Breast epithelium (tissue), 3 donors: ENCODE measurements at regions not wholly inside any gene's neighbourhood (a gene's known extent, or its start where the extent isn't known, plus 50 kb on each side); places are given as distances from the start of the nearest gene placed in this dataset.

Source experiments
- POLR2A ChIP-seq: fragments of 450-650 bp; IDR thresholded peaks from one replicate; pipeline ENCODE4 v1.6.1; 2016; ENCODE audit warnings: antibody characterized with exemption, mild to moderate bottlenecking, moderate library complexity
- TF ChIP-seq, protein P1 (sequence below), 3 donors: fragments of 450-650 bp; IDR thresholded peaks; one replicate each; pipeline ENCODE4 v1.5.1; 2016 to 2017; ENCODE audit warnings: antibody characterized with exemption in 3 of 3, mild to moderate bottlenecking in 3 of 3, moderate library complexity in 3 of 3

DNA sequence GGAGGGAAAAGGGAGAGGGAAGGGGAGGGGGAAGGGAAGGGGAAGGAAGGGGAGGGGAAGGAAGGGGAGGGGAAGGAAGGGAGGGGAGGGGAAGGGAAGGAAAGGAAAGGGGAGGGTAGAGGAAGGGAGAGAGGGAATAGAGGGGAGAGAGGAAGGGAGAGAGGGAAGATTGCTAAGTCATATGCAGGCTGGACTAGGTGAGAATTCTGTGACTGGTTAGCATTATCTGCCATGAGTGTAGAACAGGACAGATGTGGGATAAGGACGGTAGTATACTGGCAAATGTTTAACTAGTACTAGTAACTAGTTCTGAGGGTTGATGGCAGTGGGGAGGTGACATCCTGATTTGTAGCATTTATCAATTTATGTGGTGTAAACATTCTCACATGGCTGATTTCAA lies 203.5 kb upstream of the RAD23B start:
- TF ChIP-seq, protein P1, sequence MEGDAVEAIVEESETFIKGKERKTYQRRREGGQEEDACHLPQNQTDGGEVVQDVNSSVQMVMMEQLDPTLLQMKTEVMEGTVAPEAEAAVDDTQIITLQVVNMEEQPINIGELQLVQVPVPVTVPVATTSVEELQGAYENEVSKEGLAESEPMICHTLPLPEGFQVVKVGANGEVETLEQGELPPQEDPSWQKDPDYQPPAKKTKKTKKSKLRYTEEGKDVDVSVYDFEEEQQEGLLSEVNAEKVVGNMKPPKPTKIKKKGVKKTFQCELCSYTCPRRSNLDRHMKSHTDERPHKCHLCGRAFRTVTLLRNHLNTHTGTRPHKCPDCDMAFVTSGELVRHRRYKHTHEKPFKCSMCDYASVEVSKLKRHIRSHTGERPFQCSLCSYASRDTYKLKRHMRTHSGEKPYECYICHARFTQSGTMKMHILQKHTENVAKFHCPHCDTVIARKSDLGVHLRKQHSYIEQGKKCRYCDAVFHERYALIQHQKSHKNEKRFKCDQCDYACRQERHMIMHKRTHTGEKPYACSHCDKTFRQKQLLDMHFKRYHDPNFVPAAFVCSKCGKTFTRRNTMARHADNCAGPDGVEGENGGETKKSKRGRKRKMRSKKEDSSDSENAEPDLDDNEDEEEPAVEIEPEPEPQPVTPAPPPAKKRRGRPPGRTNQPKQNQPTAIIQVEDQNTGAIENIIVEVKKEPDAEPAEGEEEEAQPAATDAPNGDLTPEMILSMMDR (IDR thresholded peaks at IDR 0.05): no peak
- no peak for TF ChIP-seq POLR2A
